Stimulated activated naive B cell treated with anti-CD40 and anti-IgM and Interleukin-4, amounts not matched to agents 10 μg/mL and 1 μg/mL and 100 μg/mL, for 72 hours (primary cell): ENCODE measurements at regions not wholly inside any gene's neighbourhood (a gene's known extent, or its start where the extent isn't known, plus 50 kb on each side); places are given as distances from the start of the nearest gene placed in this dataset.
"Not testable (repeated sequence)": the region's sequence is repeated elsewhere in the genome, so short reads cannot be mapped to it uniquely, and the experiment has no call there.

Experiments used
- ATAC-seq, 2 donors: fragments of 150-1000 bp; cut with Tn5 transposase; replicated peaks; 2 replicates each; pipeline ENCODE4 v1.10.0; 2021; ENCODE audit warnings: moderate library complexity in 1 of 2
- DNase-seq: peaks from one replicate; pipeline ENCODE4 v3.0.0; 2021
- H3K27ac Mint-ChIP-seq: one replicate; pipeline ENCODE4 v1.8.0; 2022; ENCODE audit warnings: mild to moderate bottlenecking, mixed read lengths
- H3K27me3 Mint-ChIP-seq, 2 donors: one replicate each; pipeline ENCODE4 v1.8.0; 2022; ENCODE audit warnings: mixed read lengths in 2 of 2
- H3K36me3 Mint-ChIP-seq, 2 donors: one replicate each; pipeline ENCODE4 v1.8.0; 2022; ENCODE audit warnings: mixed read lengths in 2 of 2, mild to moderate bottlenecking in 1 of 2
- H3K4me1 Mint-ChIP-seq, 2 donors: one replicate each; pipeline ENCODE4 v1.8.0; 2022; ENCODE audit warnings: mixed read lengths in 2 of 2, mild to moderate bottlenecking in 1 of 2
- H3K4me3 Mint-ChIP-seq, 2 donors: one replicate each; pipeline ENCODE4 v1.8.0; 2022; ENCODE audit warnings: mild to moderate bottlenecking in 2 of 2, mixed read lengths in 2 of 2, moderate library complexity in 1 of 2
- H3K9me3 Mint-ChIP-seq, 2 donors: one replicate each; pipeline ENCODE4 v1.8.0; 2022; ENCODE audit warnings: mixed read lengths in 2 of 2, mild to moderate bottlenecking in 1 of 2

GRCh38 chr18:4807604-4808293, 352.6 kb upstream of the DLGAP1 start:
- no peaks in the 10 kb centered on the region for H3K27me3 Mint-ChIP-seq
- H3K4me1 Mint-ChIP-seq: no peaks in the 10 kb centered on the region
- no peak overlapping the region for H3K27ac Mint-ChIP-seq
- H3K9me3 Mint-ChIP-seq: peaks cover 2 to 4% of the 10 kb centered on the region in 2 donors
- H3K36me3 Mint-ChIP-seq: no peaks in the 10 kb centered on the region
- H3K4me3 Mint-ChIP-seq: no peak overlapping the region
- ATAC-seq (no peak), DNase-seq (no peak)

GRCh38 chr18:4806331-4806730, 351.2 kb upstream of the DLGAP1 start:
- no peak overlapping the region for H3K27ac Mint-ChIP-seq
- H3K9me3 Mint-ChIP-seq: peaks cover 0 to 2% of the 10 kb centered on the region in 2 donors
- ATAC-seq: no peak

GRCh38 chr18:4802296-4802695, 347.2 kb upstream of the DLGAP1 start:
- ATAC-seq: no peak
- peaks cover 8 to 10% of the 10 kb centered on the region in 2 donors for H3K9me3 Mint-ChIP-seq
- no peak overlapping the region for H3K4me3 Mint-ChIP-seq
- DNase-seq: no peak
- H3K27me3 Mint-ChIP-seq: no peaks in the 10 kb centered on the region
- no peaks in the 10 kb centered on the region for H3K4me1 Mint-ChIP-seq
- no peaks in the 10 kb centered on the region for H3K36me3 Mint-ChIP-seq
- no peak overlapping the region for H3K27ac Mint-ChIP-seq

More at GRCh38 chr18:4806331-4806730, 351.2 kb upstream of the DLGAP1 start:
- Mint-ChIP-seq H3K36me3 (no peaks in the 10 kb centered on the region), H3K4me3 (no peak overlapping the region), H3K27me3 (no peaks in the 10 kb centered on the region), H3K4me1 (no peaks in the 10 kb centered on the region)
- DNase-seq: no peak

- DNase-seq (no peak), ATAC-seq (no peak)
- Mint-ChIP-seq H3K9me3 (peaks cover 8 to 10% of the 10 kb centered on the region in 2 donors), H3K27me3 (no peaks in the 10 kb centered on the region), H3K27ac (no peak overlapping the region), H3K4me1 (no peaks in the 10 kb centered on the region), H3K4me3 (no peak overlapping the region), H3K36me3 (no peaks in the 10 kb centered on the region)
Observed at GRCh38 chr18:4801151-4801550, 346.0 kb upstream of the DLGAP1 start.

GRCh38 chr18:4797002-4797685, 342.0 kb upstream of the DLGAP1 start:
- no peak for DNase-seq
- Mint-ChIP-seq H3K27ac (no peak overlapping the region), H3K9me3 (peaks cover 8 to 17% of the 10 kb centered on the region in 2 donors), H3K27me3 (no peaks in the 10 kb centered on the region), H3K4me3 (no peak overlapping the region), H3K36me3 (no peaks in the 10 kb centered on the region), H3K4me1 (no peaks in the 10 kb centered on the region)
- no peak for ATAC-seq

- H3K27me3 Mint-ChIP-seq: no peaks in the 10 kb centered on the region
- no peak overlapping the region for H3K4me3 Mint-ChIP-seq
- no peak for DNase-seq
- ATAC-seq: no peak
- no peak overlapping the region for H3K27ac Mint-ChIP-seq
- no peaks in the 10 kb centered on the region for H3K36me3 Mint-ChIP-seq
- H3K4me1 Mint-ChIP-seq: no peaks in the 10 kb centered on the region
- H3K9me3 Mint-ChIP-seq: peaks cover 11 to 13% of the 10 kb centered on the region in 2 donors
Observed at GRCh38 chr18:4789506-4789905, 334.4 kb upstream of the DLGAP1 start.

GRCh38 chr18:4781873-4782272, 326.8 kb upstream of the DLGAP1 start:
- peaks cover 0 to 9% of the 10 kb centered on the region in 2 donors for H3K9me3 Mint-ChIP-seq
- no peaks in the 10 kb centered on the region for H3K36me3 Mint-ChIP-seq
- no peaks in the 10 kb centered on the region for H3K27me3 Mint-ChIP-seq
- DNase-seq (no peak), ATAC-seq (no peak)
- no peak overlapping the region for H3K4me3 Mint-ChIP-seq
- H3K4me1 Mint-ChIP-seq: no peaks in the 10 kb centered on the region
- H3K27ac Mint-ChIP-seq: no peak overlapping the region

GRCh38 chr18:4765401-4765800, 310.3 kb upstream of the DLGAP1 start:
- H3K27ac Mint-ChIP-seq: no peak overlapping the region
- DNase-seq (no peak), ATAC-seq (no peak)
- H3K4me1 Mint-ChIP-seq: no peaks in the 10 kb centered on the region
- no peaks in the 10 kb centered on the region for H3K36me3 Mint-ChIP-seq
- no peak overlapping the region for H3K4me3 Mint-ChIP-seq
- H3K27me3 Mint-ChIP-seq: no peaks in the 10 kb centered on the region
- peaks cover 0 to 8% of the 10 kb centered on the region in 2 donors for H3K9me3 Mint-ChIP-seq

- Mint-ChIP-seq H3K9me3 (peaks cover 6 to 9% of the 10 kb centered on the region in 2 donors), H3K36me3 (no peaks in the 10 kb centered on the region), H3K4me3 (no peak overlapping the region), H3K4me1 (no peaks in the 10 kb centered on the region), H3K27ac (no peak overlapping the region), H3K27me3 (no peaks in the 10 kb centered on the region)
- DNase-seq: no peak
- ATAC-seq: no peak
Observed at GRCh38 chr18:4762330-4762729, 307.2 kb upstream of the DLGAP1 start.

GRCh38 chr18:4758980-4759379, 303.9 kb upstream of the DLGAP1 start:
- no peak for DNase-seq

GRCh38 chr18:4755848-4756247, 300.7 kb upstream of the DLGAP1 start:
- ATAC-seq: no peak
- Mint-ChIP-seq H3K36me3 (no peaks in the 10 kb centered on the region), H3K4me3 (no peak overlapping the region), H3K4me1 (no peaks in the 10 kb centered on the region), H3K9me3 (peaks cover 9 to 10% of the 10 kb centered on the region in 2 donors), H3K27me3 (no peaks in the 10 kb centered on the region), H3K27ac (no peak overlapping the region)
- no peak for DNase-seq

More at GRCh38 chr18:4758980-4759379, 303.9 kb upstream of the DLGAP1 start:
- H3K27me3 Mint-ChIP-seq: no peaks in the 10 kb centered on the region
- peaks cover 8 to 10% of the 10 kb centered on the region in 2 donors for H3K9me3 Mint-ChIP-seq
- no peak overlapping the region for H3K4me3 Mint-ChIP-seq
- no peaks in the 10 kb centered on the region for H3K4me1 Mint-ChIP-seq
- no peak for ATAC-seq
- H3K36me3 Mint-ChIP-seq: no peaks in the 10 kb centered on the region
- no peak overlapping the region for H3K27ac Mint-ChIP-seq

GRCh38 chr18:4753151-4753550, 298.0 kb upstream of the DLGAP1 start:
- not testable (repeated sequence) for H3K27me3 Mint-ChIP-seq, DNase-seq, H3K36me3 Mint-ChIP-seq, ATAC-seq, H3K4me3 Mint-ChIP-seq, H3K4me1 Mint-ChIP-seq, H3K27ac Mint-ChIP-seq
- peaks cover 4 to 12% of the 10 kb centered on the region in 2 donors for H3K9me3 Mint-ChIP-seq

- H3K9me3 Mint-ChIP-seq: peaks cover 6 to 15% of the 10 kb centered on the region in 2 donors
- H3K4me3 Mint-ChIP-seq: no peak overlapping the region
- no peak for DNase-seq
- no peaks in the 10 kb centered on the region for H3K4me1 Mint-ChIP-seq
- ATAC-seq: no peak
- H3K36me3 Mint-ChIP-seq: no peaks in the 10 kb centered on the region
- H3K27me3 Mint-ChIP-seq: no peaks in the 10 kb centered on the region
- H3K27ac Mint-ChIP-seq: no peak overlapping the region
Observed at GRCh38 chr18:4751523-4751922, 296.4 kb upstream of the DLGAP1 start.

GRCh38 chr18:4750393-4751346, 295.6 kb upstream of the DLGAP1 start:
- no peak for DNase-seq
- H3K27me3 Mint-ChIP-seq: no peaks in the 10 kb centered on the region
- no peaks in the 10 kb centered on the region for H3K4me1 Mint-ChIP-seq
- no peak overlapping the region for H3K27ac Mint-ChIP-seq
- no peaks in the 10 kb centered on the region for H3K36me3 Mint-ChIP-seq
- H3K4me3 Mint-ChIP-seq: no peak overlapping the region
- ATAC-seq: no peak
- H3K9me3 Mint-ChIP-seq: peaks cover 9 to 15% of the 10 kb centered on the region in 2 donors
